ENCODE measurements at regions not wholly inside any gene's neighbourhood (a gene's known extent, or its start where the extent isn't known, plus 50 kb on each side); places are given as distances from the start of the nearest gene placed in this dataset.

DNA sequence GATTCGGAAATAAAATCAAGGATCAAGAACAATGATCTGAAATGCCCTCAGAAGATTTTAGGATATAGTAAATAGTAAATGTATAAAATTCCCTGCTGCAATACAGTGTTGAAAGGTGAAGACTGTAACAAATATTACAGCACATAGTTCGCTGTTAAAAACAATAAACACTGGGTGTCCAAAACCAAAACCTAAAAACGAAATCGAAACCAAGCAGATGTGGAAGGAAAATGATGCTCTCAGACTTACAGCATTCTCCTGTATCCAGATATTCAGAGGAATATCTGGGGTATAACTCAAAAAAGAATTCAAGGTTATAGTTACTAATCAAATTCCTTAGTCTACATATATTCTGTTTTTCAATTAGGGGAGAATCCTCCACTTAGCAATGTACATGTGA, 708.1 kb upstream of the PCDH15 start:
- DNase-seq (ENCODE audit: low read depth, low spot score) = no peak
- ChIA-PET POLR2A (interaction anchor here (0.6 kb wide), 1 partner anchor 15 kb away, joined by 3 read pairs; no protein-coding TSS in a partner anchor), CTCF (no interaction called here), RAD21 (ENCODE audit: unreplicated experiment) (no interaction called here), SMC1A (ENCODE audit: uncharacterized antibody, unreplicated experiment) (interaction anchor here (0.7 kb wide), 1 partner anchor 285 kb away, joined by 4 read pairs; no protein-coding TSS in a partner anchor)
- Histone ChIP-seq H3K36me3 (ENCODE audit: control insufficient read depth in 2 of 2, insufficient read depth in 2 of 2, low read length in 1 of 2) (no peaks in the 10 kb centered on the region), H3K9ac (ENCODE audit: control insufficient read depth, insufficient read depth, low read length) (no peak overlapping the region), H3K4me2 (ENCODE audit: control insufficient read depth, insufficient read depth) (no peak overlapping the region), H2AFZ (ENCODE audit: control insufficient read depth, low read depth, low read length) (no peak overlapping the region), H3K9me3 (replicated peaks; ENCODE audit: control insufficient read depth, insufficient read depth, low read length) (no peaks in the 10 kb centered on the region), H3K79me2 (ENCODE audit: control insufficient read depth, insufficient read depth, low read length) (no peaks in the 10 kb centered on the region), H3K4me1 (ENCODE audit: control insufficient read depth, insufficient read depth, low read length) (no peaks in the 10 kb centered on the region), H3K4me3 (no peak overlapping the region), H3K27me3 (replicated peaks in 1 of 2; ENCODE audit: control insufficient read depth in 2 of 2, insufficient read depth in 2 of 2, low read length in 1 of 2) (no peaks in the 10 kb centered on the region), H4K20me1 (ENCODE audit: control insufficient read depth, insufficient read depth) (no peaks in the 10 kb centered on the region), H3K27ac (ENCODE audit: control insufficient read depth, insufficient read depth) (no peak overlapping the region)
- intact Hi-C loops (cut with micrococcal nuclease; ENCODE audit: unreplicated experiment) (no loop called here), in situ Hi-C loops (cut with MboI) (no loop called here)
- 24% methylated on average over 4 of the region's 4 CpGs for WGBS (ENCODE audit: insufficient coverage, insufficient replicate concordance, low lambda C conversion rate, missing lambda C conversion rate)
- ATAC-seq = no peak; the same call in 2 of the 3 replicates
- FAIRE-seq = no peak
- no TSS peak for BruUV-seq (replicated peaks)
- TF ChIP-seq, protein P1, sequence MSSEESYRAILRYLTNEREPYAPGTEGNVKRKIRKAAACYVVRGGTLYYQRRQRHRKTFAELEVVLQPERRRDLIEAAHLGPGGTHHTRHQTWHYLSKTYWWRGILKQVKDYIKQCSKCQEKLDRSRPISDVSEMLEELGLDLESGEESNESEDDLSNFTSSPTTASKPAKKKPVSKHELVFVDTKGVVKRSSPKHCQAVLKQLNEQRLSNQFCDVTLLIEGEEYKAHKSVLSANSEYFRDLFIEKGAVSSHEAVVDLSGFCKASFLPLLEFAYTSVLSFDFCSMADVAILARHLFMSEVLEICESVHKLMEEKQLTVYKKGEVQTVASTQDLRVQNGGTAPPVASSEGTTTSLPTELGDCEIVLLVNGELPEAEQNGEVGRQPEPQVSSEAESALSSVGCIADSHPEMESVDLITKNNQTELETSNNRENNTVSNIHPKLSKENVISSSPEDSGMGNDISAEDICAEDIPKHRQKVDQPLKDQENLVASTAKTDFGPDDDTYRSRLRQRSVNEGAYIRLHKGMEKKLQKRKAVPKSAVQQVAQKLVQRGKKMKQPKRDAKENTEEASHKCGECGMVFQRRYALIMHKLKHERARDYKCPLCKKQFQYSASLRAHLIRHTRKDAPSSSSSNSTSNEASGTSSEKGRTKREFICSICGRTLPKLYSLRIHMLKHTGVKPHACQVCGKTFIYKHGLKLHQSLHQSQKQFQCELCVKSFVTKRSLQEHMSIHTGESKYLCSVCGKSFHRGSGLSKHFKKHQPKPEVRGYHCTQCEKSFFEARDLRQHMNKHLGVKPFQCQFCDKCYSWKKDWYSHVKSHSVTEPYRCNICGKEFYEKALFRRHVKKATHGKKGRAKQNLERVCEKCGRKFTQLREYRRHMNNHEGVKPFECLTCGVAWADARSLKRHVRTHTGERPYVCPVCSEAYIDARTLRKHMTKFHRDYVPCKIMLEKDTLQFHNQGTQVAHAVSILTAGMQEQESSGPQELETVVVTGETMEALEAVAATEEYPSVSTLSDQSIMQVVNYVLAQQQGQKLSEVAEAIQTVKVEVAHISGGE (CRISPR knock-in tag; IDR thresholded peaks at IDR 0.05) = no peak
- TF ChIP-seq CREB1 (IDR thresholded peaks at IDR 0.05; ENCODE audit: low read depth) = no peak
- TF ChIP-seq, protein P2, sequence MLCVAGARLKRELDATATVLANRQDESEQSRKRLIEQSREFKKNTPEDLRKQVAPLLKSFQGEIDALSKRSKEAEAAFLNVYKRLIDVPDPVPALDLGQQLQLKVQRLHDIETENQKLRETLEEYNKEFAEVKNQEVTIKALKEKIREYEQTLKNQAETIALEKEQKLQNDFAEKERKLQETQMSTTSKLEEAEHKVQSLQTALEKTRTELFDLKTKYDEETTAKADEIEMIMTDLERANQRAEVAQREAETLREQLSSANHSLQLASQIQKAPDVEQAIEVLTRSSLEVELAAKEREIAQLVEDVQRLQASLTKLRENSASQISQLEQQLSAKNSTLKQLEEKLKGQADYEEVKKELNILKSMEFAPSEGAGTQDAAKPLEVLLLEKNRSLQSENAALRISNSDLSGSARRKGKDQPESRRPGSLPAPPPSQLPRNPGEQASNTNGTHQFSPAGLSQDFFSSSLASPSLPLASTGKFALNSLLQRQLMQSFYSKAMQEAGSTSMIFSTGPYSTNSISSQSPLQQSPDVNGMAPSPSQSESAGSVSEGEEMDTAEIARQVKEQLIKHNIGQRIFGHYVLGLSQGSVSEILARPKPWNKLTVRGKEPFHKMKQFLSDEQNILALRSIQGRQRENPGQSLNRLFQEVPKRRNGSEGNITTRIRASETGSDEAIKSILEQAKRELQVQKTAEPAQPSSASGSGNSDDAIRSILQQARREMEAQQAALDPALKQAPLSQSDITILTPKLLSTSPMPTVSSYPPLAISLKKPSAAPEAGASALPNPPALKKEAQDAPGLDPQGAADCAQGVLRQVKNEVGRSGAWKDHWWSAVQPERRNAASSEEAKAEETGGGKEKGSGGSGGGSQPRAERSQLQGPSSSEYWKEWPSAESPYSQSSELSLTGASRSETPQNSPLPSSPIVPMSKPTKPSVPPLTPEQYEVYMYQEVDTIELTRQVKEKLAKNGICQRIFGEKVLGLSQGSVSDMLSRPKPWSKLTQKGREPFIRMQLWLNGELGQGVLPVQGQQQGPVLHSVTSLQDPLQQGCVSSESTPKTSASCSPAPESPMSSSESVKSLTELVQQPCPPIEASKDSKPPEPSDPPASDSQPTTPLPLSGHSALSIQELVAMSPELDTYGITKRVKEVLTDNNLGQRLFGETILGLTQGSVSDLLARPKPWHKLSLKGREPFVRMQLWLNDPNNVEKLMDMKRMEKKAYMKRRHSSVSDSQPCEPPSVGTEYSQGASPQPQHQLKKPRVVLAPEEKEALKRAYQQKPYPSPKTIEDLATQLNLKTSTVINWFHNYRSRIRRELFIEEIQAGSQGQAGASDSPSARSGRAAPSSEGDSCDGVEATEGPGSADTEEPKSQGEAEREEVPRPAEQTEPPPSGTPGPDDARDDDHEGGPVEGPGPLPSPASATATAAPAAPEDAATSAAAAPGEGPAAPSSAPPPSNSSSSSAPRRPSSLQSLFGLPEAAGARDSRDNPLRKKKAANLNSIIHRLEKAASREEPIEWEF (IDR thresholded peaks at IDR 0.05; ENCODE audit: insufficient replicate concordance, low read depth, low read length) = no peak
